GM13977 (cell line): ENCODE measurements at regions not wholly inside any gene's neighbourhood (a gene's known extent, or its start where the extent isn't known, plus 50 kb on each side); places are given as distances from the start of the nearest gene placed in this dataset.

Experiments
- DNase-seq: peaks from one replicate; pipeline ENCODE4 v3.0.0; 2012; ENCODE audit warnings: low spot score
- CTCF ChIP-seq: IDR thresholded peaks from 2 replicates; pipeline ENCODE4 v1.5.1; 2012; ENCODE audit warnings: mild to moderate bottlenecking, control low read depth; ENCODE audit not compliant: insufficient read depth; ENCODE audit errors: extremely low read depth, missing control alignments
- in situ Hi-C: fragments of 300-500 bp; cut with MboI; formaldehyde crosslinking; loops from one replicate; pipeline ENCODE4 v1.12.0; 2022; ENCODE audit warnings: low sequenced_read_pairs, low pct_unique_long_range_greater_than_20kb, mixed read lengths, inconsistent platforms; ENCODE audit not compliant: unreplicated experiment

GRCh38 chr2:224242561-224242960 is 159.3 kb downstream of the FAM124B start:
- no peak for DNase-seq
- TF ChIP-seq CTCF: no peak
- in situ Hi-C loops: no loop called here

GRCh38 chr2:224241812-224242211 is 160.1 kb downstream of the FAM124B start:
- TF ChIP-seq CTCF: no peak
- DNase-seq: no peak
- in situ Hi-C loops: no loop called here

GRCh38 chr2:224241001-224241400 is 160.9 kb downstream of the FAM124B start:
- in situ Hi-C loops: no loop called here
- TF ChIP-seq CTCF: no peak
- DNase-seq: no peak

- TF ChIP-seq CTCF: no peak
- DNase-seq: no peak
- in situ Hi-C loops: no loop called here
These were observed 177.9 kb downstream of the FAM124B start for GRCh38 chr2:224223851-224224555.

GRCh38 chr2:224222974-224223373 is 178.9 kb downstream of the FAM124B start:
- in situ Hi-C loops: no loop called here
- no peak for TF ChIP-seq CTCF
- no peak for DNase-seq

GRCh38 chr2:224222291-224222690 is 179.6 kb downstream of the FAM124B start:
- no peak for TF ChIP-seq CTCF
- in situ Hi-C loops: no loop called here
- no peak for DNase-seq
